Loucy (cell line): ENCODE measurements at regions not wholly inside any gene's neighbourhood (a gene's known extent, or its start where the extent isn't known, plus 50 kb on each side); places are given as distances from the start of the nearest gene placed in this dataset.
"Not testable (repeated sequence)": the region's sequence is repeated elsewhere in the genome, so short reads cannot be mapped to it uniquely, and the experiment has no call there.

ENCODE experiments used
- EZH2phosphoT487 ChIP-seq: fragments of 200-600 bp; IDR thresholded peaks from 2 replicates; pipeline ENCODE4 v1.6.1; 2018; ENCODE audit warnings: antibody characterized with exemption, mild to moderate bottlenecking, moderate library complexity, borderline replicate concordance
- TF ChIP-seq, protein P1 (sequence below): fragments of 200-600 bp; sonication (generic); conservative IDR thresholded peaks from 2 replicates; pipeline ENCODE4 v1.5.1; 2014; ENCODE audit warnings: mild to moderate bottlenecking, antibody characterized with exemption, low read length

- TF ChIP-seq, protein P1, sequence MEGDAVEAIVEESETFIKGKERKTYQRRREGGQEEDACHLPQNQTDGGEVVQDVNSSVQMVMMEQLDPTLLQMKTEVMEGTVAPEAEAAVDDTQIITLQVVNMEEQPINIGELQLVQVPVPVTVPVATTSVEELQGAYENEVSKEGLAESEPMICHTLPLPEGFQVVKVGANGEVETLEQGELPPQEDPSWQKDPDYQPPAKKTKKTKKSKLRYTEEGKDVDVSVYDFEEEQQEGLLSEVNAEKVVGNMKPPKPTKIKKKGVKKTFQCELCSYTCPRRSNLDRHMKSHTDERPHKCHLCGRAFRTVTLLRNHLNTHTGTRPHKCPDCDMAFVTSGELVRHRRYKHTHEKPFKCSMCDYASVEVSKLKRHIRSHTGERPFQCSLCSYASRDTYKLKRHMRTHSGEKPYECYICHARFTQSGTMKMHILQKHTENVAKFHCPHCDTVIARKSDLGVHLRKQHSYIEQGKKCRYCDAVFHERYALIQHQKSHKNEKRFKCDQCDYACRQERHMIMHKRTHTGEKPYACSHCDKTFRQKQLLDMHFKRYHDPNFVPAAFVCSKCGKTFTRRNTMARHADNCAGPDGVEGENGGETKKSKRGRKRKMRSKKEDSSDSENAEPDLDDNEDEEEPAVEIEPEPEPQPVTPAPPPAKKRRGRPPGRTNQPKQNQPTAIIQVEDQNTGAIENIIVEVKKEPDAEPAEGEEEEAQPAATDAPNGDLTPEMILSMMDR: not testable (repeated sequence)
- not testable (repeated sequence) for TF ChIP-seq EZH2phosphoT487
These were observed 126.0 kb downstream of the URI1 start for GRCh38 chr19:30067956-30068506.
